HFFc6 (cell line): ENCODE measurements at regions not wholly inside any gene's neighbourhood (a gene's known extent, or its start where the extent isn't known, plus 50 kb on each side); places are given as distances from the start of the nearest gene placed in this dataset.
"Not testable (repeated sequence)": the region's sequence is repeated elsewhere in the genome, so short reads cannot be mapped to it uniquely, and the experiment has no call there.

ENCODE experiments used
- DNase-seq: peaks from one replicate; pipeline ENCODE4 v3.0.0-alpha.2; 2018
- H3K27ac Mint-ChIP-seq: 2 replicates; pipeline ENCODE4 v1.8.0; 2020; ENCODE audit warnings: mild to moderate bottlenecking, mixed read lengths
- H3K27me3 Mint-ChIP-seq: 2 replicates; pipeline ENCODE4 v1.8.0; 2021; ENCODE audit warnings: mild to moderate bottlenecking, moderate library complexity, mixed read lengths; ENCODE audit not compliant: insufficient read depth
- H3K36me3 Mint-ChIP-seq: 2 replicates; pipeline ENCODE4 v1.8.0; 2021; ENCODE audit warnings: low read depth, mixed read lengths
- H3K4me1 Mint-ChIP-seq: 2 replicates; pipeline ENCODE4 v1.8.0; 2020; ENCODE audit warnings: low read depth, mixed read lengths
- H3K4me3 Mint-ChIP-seq: 2 replicates; pipeline ENCODE4 v1.8.0; 2020; ENCODE audit warnings: mild to moderate bottlenecking, moderate library complexity, mixed read lengths
- H3K9me3 Mint-ChIP-seq: 2 replicates; pipeline ENCODE4 v1.8.0; 2020; ENCODE audit warnings: mild to moderate bottlenecking, mixed read lengths
- TF ChIP-seq, protein P1 (sequence below): fragments of 200-600 bp; sonication (generic); IDR thresholded peaks from 2 replicates; pipeline ENCODE4 v1.5.0; 2021; ENCODE audit warnings: antibody characterized with exemption, mild to moderate bottlenecking

DNA sequence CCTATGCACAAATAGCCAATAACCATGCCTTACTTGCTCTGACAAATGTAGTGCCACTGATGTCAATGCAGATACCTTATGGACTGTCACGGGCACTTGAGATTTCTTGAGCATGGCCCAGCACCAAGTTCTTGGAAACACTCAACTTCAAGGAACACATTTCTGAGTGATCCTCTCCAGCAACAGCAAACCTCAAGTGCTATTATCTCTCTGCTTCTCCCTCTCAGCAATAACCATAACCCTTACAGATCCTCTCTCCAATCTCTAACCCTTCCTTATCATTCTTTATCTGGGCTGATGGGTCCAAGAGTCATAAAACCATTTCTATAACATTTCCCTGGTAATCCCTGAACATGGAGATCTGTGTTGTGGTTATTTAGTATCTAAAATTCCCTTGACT lies 266.9 kb upstream of the STXBP5 start:
- Mint-ChIP-seq H3K36me3 (peaks cover 5% of the 10 kb centered on the region; the same call in 1 of the 2 replicates), H3K4me3 (no peak overlapping the region), H3K4me1 (no peaks in the 10 kb centered on the region), H3K27me3 (no peaks in the 10 kb centered on the region), H3K27ac (no peak overlapping the region), H3K9me3 (0 out of 2 replicates have a peak, but pooled peaks cover 2% of the 10 kb centered on the region)
- TF ChIP-seq, protein P1, sequence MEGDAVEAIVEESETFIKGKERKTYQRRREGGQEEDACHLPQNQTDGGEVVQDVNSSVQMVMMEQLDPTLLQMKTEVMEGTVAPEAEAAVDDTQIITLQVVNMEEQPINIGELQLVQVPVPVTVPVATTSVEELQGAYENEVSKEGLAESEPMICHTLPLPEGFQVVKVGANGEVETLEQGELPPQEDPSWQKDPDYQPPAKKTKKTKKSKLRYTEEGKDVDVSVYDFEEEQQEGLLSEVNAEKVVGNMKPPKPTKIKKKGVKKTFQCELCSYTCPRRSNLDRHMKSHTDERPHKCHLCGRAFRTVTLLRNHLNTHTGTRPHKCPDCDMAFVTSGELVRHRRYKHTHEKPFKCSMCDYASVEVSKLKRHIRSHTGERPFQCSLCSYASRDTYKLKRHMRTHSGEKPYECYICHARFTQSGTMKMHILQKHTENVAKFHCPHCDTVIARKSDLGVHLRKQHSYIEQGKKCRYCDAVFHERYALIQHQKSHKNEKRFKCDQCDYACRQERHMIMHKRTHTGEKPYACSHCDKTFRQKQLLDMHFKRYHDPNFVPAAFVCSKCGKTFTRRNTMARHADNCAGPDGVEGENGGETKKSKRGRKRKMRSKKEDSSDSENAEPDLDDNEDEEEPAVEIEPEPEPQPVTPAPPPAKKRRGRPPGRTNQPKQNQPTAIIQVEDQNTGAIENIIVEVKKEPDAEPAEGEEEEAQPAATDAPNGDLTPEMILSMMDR, result no peak
- DNase-seq, result no peak

DNA sequence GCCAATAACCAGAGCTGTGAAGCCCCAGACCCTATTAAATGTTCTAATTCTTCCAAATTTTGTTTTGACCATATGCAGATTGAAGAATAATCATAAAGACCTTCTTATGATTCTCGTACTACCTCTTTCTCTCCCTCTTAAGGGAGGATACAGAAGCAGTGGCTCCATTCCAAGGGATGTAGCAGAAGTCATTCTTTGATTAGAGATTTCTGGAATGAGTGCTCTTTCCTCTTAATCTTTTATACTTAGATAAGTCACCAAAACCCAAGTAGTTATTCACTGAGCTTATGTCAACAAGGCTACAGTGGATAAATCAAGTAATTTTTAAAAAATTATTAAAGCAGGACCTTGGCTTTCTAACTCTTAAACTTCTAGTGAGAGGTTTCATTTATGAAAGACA lies 266.0 kb upstream of the STXBP5 start:
- peaks cover 11% of the 10 kb centered on the region for H3K36me3 Mint-ChIP-seq
- H3K4me1 Mint-ChIP-seq, result no peaks in the 10 kb centered on the region
- no peak overlapping the region for H3K4me3 Mint-ChIP-seq
- H3K9me3 Mint-ChIP-seq, result 0 out of 2 replicates have a peak, but pooled peaks cover 8% of the 10 kb centered on the region
- DNase-seq, result no peak
- TF ChIP-seq, protein P1, result no peak
- no peaks in the 10 kb centered on the region for H3K27me3 Mint-ChIP-seq
- H3K27ac Mint-ChIP-seq, result no peak overlapping the region

DNA sequence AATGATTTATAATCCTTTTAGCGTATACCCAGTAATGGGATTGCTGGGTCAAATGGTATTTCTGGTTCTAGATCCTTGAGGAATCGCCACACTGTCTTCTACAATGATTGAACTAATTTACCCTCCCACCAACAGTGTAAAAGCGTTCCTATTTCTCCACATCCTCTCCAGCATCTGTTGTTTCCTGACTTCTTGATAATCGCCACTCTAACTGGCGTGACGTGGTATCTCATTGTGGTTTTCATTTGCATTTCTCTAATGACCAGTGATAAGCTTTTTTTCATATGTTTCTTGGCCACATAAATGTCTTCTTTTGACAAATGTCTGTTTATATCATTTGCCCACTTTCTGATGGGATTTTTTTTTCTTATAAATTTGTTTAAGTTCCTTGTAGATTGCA lies 264.8 kb upstream of the STXBP5 start:
- not testable (repeated sequence) for H3K9me3 Mint-ChIP-seq, H3K4me3 Mint-ChIP-seq, H3K27me3 Mint-ChIP-seq, H3K4me1 Mint-ChIP-seq, H3K27ac Mint-ChIP-seq, DNase-seq
- peaks cover 11% of the 10 kb centered on the region for H3K36me3 Mint-ChIP-seq

DNA sequence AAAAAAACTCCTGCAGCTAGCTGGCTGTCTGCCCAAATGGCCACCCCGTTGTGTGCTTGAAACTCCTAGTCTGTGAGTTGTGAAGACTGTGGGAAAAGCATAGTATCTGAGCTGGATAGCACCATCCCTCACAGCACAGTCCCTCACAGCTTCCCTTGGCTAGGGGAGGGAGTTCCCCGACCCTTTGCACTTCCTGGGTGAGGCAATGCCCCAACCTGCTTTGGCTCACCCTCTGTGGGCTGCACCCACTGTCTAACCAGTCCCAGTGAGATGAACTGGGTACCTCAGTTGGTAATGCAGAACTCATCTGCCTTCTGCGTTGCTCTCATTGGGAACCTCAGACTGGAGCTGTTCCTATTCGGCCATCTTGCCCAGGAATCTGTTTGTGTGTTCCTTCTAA lies 260.6 kb upstream of the STXBP5 start:
- no peak overlapping the region for H3K4me3 Mint-ChIP-seq
- TF ChIP-seq, protein P1, result no peak
- no peaks in the 10 kb centered on the region for H3K4me1 Mint-ChIP-seq
- H3K9me3 Mint-ChIP-seq, result 0 out of 2 replicates have a peak, but pooled peaks cover 8% of the 10 kb centered on the region
- no peak overlapping the region for H3K27ac Mint-ChIP-seq
- no peak for DNase-seq
- H3K36me3 Mint-ChIP-seq, result peaks cover 11% of the 10 kb centered on the region
- no peaks in the 10 kb centered on the region for H3K27me3 Mint-ChIP-seq

DNA sequence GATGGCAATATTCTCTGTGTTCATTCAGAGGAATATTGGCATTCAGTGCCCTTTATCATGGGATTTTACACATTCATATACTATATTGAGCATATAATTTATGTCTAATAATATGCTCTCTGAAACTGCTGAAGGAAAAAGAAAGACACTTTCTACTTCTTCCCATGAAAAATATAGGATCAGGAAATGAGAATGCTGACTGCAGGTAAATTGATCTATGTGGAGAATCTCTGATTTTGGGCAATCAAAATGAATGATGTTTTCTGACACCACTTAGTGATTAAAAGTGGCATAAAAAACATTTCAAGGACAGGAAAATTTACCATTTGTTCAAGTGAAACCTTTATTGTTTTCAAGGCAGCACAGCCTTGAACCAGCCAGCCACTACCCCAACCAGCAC lies 260.1 kb upstream of the STXBP5 start:
- Mint-ChIP-seq H3K4me1 (no peaks in the 10 kb centered on the region), H3K9me3 (0 out of 2 replicates have a peak, but pooled peaks cover 8% of the 10 kb centered on the region), H3K36me3 (peaks cover 11% of the 10 kb centered on the region), H3K27ac (no peak overlapping the region), H3K27me3 (no peaks in the 10 kb centered on the region), H3K4me3 (no peak overlapping the region)
- TF ChIP-seq, protein P1, result no peak
- DNase-seq, result no peak

DNA sequence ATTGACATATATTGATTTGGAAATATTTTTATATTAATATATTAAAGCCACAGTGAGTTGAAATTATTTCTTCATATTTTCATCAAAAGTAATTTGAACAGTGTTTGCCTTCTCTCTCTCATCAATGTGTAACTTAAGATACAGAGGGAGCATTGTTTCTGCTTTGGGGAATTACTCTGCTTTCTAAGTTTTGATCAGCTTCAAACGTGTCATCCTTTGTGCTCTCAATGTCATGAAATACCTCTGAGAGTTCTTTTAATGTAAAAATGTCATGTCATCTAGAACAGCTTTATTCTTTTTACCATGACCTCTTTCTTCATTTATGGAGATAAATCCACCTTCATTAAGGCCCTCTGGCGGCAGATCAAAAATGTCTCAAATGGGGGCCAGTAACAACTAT lies 259.4 kb upstream of the STXBP5 start:
- Mint-ChIP-seq H3K36me3 (peaks cover 11% of the 10 kb centered on the region), H3K27me3 (no peaks in the 10 kb centered on the region), H3K4me3 (no peak overlapping the region), H3K4me1 (no peaks in the 10 kb centered on the region), H3K9me3 (0 out of 2 replicates have a peak, but pooled peaks cover 8% of the 10 kb centered on the region), H3K27ac (no peak overlapping the region)
- TF ChIP-seq, protein P1, result no peak
- DNase-seq, result no peak
